GM18868 (cell line): ENCODE measurements at regions not wholly inside any gene's neighbourhood (a gene's known extent, or its start where the extent isn't known, plus 50 kb on each side); places are given as distances from the start of the nearest gene placed in this dataset.

ENCODE experiments used
- ATAC-seq: cut with Tn5 transposase; IDR thresholded peaks from one replicate; pipeline ENCODE4 v1.9.1; 2021; ENCODE audit warnings: mild to moderate bottlenecking, moderate library complexity; ENCODE audit not compliant: unreplicated experiment

DNA sequence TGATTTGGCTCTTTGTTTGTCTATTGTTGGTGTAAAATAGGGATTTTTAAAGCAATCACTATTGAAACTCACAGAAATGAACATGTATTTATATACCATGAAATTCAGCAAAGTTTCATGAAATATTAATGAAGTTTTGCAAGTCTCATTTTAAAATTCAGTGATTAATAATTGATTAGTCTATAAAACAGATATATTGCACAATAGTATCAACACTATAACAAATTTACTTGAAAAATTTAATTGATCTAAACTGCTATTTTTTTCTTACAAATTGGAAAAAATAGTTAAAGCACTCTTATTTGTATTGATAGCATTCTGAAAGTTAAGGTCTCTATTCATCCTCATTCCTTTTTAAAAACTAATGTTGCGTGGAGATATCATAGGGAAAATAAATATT is 121.0 kb upstream of the PCDH9 start:
- ATAC-seq, result no peak

- no peak for ATAC-seq
Observed at GRCh38 chr13:67343777-67344176, 113.6 kb upstream of the PCDH9 start.

DNA sequence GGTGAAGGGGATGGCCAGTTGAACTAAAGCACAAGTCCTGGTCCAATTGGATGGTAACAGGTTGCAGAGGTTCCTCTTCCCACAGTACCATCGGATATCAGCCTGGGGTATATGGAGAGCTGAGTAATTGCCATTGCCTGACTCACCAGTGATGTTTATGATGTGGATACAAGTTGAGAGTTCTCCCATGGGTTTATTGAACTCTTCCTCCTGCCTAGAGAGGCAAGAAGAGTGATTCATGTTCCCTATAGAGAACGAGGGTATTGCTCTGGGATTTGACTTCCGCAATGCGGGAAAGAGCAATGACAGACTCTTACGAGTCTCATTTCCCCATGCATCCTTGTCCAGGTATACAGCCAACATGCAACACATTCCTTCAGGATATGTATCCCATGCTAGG is 111.3 kb upstream of the PCDH9 start:
- no peak for ATAC-seq

DNA sequence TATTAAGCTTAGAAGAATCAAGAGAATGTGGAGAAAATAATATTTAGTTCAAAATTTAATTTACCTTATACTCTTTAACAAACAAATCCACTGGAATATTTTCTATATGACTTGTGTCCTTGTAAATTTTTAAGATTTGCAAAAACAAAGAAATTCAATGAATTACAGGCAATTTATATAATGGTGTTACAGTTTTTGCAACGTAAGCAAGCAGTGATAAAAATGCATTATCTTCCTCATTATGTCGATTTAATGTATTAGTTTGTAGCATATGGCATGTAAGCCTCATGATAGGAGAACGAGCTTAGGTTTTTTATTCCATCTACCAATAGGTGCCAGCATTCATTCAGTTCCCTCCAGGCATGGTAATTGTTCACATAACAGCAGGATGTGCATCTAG is 100.0 kb upstream of the PCDH9 start:
- ATAC-seq, result no peak

DNA sequence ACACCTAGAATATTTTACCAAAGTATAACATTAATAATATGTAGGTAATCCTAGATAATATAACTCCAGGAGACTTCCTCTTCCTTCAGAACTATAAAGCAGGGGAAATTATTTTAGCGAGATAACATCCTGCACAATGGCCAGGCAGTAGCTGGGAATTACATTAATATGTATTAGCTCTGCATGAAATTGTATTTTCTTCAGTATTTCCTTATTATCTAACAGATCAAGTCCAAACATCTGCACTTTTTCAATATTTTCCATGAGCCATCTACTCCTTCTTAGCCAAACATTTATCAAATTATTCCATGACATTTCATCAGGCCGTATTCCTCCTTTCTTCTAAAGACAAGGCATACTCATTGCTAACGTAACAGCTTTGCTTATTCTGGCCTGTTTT is 98.8 kb upstream of the PCDH9 start:
- no peak for ATAC-seq

DNA sequence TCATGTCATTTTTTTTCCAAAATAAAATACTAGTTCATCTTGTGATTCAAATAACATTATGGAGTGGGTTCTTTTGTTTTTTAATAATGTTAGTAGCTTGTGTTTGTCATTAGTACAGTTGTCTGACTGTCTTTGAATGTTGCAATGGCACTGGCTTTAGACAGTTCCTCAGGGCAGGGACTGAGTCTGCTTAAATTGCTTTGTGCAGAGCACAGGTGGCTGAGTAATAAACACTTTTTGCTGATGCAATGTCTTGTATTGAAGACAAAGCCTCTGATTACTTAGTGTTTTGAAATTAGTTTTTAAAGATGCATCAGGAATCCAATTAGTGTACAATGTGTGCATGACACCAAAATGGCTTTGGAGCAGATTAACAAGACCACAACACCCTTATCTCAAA is 88.7 kb upstream of the PCDH9 start:
- no peak for ATAC-seq

DNA sequence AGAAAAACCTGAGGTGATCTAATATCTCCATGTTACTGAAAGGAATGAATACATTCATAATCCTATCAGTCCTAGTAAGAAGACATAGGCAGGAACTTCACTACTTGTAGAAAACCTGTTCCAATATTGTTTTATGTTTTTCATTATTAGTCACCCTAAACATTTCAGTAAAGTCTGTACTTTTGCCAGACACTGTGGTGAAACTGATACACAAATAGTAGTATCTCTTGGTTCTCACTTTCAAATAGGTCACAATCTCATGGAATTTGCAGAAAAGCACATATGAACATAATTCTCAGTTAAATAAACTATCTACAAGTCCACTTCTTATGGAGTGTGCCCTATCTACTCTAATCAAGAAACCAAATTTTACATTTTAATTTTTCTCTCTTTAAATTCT is 88.3 kb upstream of the PCDH9 start:
- ATAC-seq, result no peak

DNA sequence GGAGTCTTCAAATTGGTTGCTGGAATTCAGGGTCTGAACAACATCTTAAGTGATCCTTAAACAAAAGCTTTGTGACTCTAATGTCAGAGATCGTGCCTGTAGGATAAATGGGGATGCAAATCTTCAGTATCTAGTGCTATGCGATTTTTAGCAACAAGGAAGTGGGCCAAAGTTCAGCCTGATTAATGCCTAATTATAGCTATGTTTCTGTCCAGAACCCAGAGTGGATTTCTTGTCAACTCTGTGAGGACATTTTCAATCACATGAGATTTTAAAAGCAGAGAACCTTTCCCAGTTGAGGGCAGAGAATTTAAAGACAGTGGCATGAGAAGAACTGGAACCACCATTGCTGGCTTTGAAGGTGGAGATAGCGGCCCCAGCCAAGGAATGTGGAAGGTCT is 84.3 kb upstream of the PCDH9 start:
- ATAC-seq, result no peak

- ATAC-seq, result peak; percentile 80
Observed at GRCh38 chr13:67308004-67308772, 78.1 kb upstream of the PCDH9 start.

DNA sequence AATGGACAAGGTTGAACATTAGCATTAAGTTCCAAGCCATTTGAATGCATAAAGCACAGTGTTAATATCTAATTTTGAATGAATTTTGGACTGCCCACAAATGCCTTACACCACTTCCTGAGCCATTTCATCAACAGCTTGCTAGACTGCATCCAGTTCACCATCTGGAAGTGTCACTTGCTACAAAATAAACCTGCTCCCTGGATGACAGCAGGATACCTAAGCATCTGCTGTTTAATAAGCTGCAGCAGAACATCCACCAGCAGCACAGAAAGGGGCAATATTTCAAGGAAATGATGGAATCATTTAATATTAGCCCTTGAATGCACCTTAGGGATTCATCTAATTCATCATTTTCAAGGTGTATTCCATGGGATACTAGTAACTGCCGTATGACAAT is 76.6 kb upstream of the PCDH9 start:
- ATAC-seq, result no peak

DNA sequence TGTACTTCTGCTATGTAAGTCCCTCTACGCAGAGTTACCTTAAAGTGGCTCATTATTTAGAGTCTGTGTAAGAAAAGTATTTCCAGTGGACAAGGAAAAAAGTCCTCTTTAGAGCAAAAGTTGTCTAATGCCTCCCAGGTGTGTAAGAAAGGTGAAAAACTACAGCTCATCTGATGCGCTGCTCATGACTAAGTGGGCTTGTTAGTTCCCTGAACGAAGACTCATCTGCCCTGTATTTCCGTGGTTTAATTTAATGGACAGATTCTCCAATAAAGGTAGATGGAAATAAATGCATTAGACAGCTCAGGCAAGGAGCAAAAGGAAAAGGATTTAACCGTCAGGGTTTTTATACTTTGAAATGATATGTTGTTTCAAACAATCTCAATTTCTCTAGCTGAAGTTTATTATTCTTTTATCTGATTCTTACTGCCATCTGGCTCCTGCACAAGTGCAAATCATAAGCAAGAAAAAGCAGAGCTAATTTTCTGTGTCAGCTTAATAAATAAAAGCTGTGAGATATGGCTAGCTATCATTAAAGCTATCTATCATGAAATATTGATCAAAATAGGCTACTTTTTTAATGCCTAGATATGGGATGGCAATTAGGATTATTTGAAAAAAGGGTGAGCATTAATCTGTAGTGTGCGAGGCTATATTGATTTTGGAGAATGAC is 73.7 kb upstream of the PCDH9 start:
- ATAC-seq, result no peak

DNA sequence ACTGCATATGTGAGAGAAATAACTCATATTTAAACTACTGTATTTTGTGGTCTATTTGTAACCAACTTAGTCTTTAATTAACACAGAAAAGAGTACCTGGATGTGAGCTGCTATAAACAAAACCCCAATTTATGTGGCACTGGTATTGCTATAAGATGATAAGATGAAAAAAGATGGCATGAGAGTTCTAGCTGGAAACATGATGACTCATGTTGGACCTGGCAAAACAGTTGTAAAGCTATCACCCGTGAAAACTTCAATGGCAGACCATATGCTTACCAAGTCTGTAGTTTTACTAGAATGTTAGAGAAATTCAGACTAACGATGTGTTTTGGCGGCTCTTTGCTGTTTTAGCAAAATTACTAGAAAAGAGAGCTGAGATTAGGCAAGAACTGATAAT is 69.6 kb upstream of the PCDH9 start:
- no peak for ATAC-seq

DNA sequence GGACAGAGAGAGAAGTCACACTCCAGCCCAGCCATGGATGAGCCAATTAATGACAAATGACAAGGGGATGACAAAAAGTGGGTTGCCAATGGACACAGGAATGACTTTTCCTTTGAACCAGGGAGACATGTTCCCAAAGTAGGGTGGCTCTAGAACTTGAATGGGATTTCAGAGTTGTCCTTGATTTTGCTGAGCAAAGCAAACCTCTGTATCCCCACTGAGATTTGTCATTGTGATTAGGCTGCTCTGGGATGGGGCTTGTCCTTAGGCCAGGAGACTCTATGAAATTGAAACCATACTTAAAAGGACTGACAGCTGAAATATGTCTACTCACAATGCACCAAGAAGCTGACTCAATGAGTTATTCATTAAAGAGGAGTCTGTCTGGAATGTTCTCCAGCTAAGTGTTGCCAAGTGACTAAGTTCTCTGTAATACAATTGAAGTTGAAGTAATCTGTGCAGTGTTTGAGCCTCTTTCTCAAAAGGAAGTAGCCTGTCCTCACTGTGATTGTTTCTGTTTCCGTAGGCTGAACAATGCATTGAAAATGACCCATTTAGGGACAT is 69.0 kb upstream of the PCDH9 start:
- ATAC-seq, result no peak

DNA sequence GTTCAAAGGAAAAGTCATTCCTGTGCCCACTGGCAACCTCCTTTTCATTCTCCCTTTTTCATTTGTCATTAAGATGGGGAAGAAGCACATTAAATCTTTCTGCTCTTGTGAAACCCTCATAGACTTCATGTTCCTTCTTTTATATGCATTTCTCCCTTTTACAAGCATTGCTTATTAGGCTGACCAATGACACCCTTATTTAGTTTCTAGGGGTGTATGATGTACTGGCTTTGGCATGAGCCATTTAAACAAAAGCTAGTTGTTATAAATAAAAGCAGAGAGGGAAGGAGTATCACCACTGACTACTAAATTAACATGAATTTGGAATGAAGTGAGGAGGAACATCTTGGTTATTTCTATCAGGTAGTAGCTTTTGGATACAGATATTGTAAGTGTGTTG is 68.2 kb upstream of the PCDH9 start:
- no peak for ATAC-seq

- no peak for ATAC-seq
Observed at GRCh38 chr13:67296511-67296910, 66.4 kb upstream of the PCDH9 start.

GRCh38 chr13:67292886-67293285 is 62.8 kb upstream of the PCDH9 start:
- no peak for ATAC-seq

DNA sequence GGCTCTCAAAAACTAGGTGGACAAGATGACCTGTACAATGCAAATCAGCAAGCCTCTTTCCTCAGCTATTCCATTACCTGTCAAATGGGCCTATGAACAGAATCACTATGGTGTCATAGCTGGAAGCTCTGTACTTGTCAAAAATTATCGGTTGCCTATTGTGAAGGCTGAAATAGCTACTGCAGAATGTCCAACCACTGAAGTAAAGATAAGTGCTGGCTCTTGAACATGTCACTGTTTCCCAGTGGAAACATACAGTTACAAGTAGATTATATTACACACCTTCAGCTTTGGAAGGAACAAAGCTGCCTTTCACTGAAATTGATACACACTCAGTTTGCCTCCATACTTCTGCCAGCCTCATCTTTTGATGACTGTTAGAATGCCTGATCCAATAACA is 55.5 kb upstream of the PCDH9 start:
- ATAC-seq, result no peak

DNA sequence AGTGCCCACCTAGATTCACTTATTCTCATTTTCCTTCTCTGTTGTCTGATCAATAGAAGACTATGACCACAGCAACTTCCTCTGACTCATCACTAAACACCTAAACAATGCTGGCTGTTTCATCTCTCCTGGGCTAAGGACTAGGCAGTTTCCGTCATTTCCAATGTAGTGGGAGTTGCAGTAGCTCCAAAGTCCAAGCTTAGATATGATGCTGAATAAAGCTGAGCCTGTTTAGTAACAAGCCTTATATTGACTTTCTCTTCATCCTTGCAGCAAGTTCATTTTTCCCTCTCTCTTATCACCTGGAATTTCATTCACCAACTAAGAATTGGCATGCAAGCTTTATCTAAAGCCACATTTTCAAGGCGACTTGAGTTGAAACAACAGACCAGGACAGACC is 53.5 kb upstream of the PCDH9 start:
- ATAC-seq, result no peak

DNA sequence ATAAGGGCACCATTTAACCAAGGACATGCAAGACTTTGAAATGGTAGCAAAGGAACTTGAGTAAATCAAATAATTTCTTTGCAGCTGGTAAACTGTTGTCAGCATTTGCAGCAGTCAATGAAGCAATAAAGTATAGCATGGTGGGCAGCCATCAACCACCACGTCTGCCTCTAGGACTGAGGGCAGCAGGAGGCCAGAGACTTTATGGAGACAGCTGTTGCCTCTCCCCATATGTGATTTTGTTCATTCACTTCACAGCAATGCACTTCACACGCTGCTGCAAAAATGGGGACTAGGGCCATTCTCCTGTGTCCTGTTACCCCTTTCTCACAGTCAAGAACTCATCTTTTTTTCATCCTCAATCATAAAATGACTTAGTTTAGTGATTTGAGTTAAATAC is 51.3 kb upstream of the PCDH9 start:
- no peak for ATAC-seq
